ENCODE measurements at regions not wholly inside any gene's neighbourhood (a gene's known extent, or its start where the extent isn't known, plus 50 kb on each side); places are given as distances from the start of the nearest gene placed in this dataset.

DNA sequence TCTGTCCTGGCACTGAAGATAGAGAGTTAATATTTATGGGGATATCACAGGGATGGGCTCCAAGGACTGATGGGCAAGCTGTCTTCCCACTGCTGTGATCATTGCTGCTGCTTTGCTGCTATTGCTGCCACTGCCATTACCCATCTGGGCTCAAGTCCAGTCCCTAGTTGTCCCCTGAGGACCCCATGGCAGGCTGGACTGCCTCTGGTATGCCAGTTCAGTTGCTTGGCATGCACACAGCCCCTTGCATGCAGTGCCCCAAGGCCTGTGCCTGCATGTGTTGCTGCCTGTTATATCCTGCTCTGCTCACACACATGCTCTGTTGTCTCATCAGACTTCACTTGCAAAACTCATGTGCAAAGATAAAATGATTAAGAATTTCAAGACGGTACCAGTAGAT, 109.5 kb downstream of the ADRA2A start:
- DNase-seq (ENCODE audit: low spot score) (no peak), ATAC-seq (no peak)
- H3K27me3 Mint-ChIP-seq (ENCODE audit: low read depth), result no peaks in the 10 kb centered on the region
- TF ChIP-seq, protein P1, sequence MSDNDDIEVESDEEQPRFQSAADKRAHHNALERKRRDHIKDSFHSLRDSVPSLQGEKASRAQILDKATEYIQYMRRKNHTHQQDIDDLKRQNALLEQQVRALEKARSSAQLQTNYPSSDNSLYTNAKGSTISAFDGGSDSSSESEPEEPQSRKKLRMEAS (CRISPR knock-in tag; IDR thresholded peaks at IDR 0.05), result no peak
- TF ChIP-seq ZNF263 (CRISPR knock-in tag; IDR thresholded peaks at IDR 0.05; ENCODE audit: low read depth) (no peak), IRF2 (CRISPR knock-in tag; IDR thresholded peaks at IDR 0.05; ENCODE audit: borderline replicate concordance, low read depth) (no peak), ATF3 (CRISPR knock-in tag; conservative IDR thresholded peaks at IDR 0.05) (no peak), TEAD4 (CRISPR knock-in tag; IDR thresholded peaks at IDR 0.05) (no peak), FOXJ3 (CRISPR knock-in tag; IDR thresholded peaks at IDR 0.05; ENCODE audit: borderline replicate concordance) (no peak), JAZF1 (CRISPR knock-in tag; IDR thresholded peaks at IDR 0.05) (no peak), PRRX2 (CRISPR knock-in tag; IDR thresholded peaks at IDR 0.05) (no peak), KAT7 (CRISPR knock-in tag; IDR thresholded peaks at IDR 0.05; ENCODE audit: borderline replicate concordance) (no peak), FOXP1 (CRISPR knock-in tag; IDR thresholded peaks at IDR 0.05; ENCODE audit: borderline replicate concordance) (no peak), TEAD1 (CRISPR knock-in tag; IDR thresholded peaks at IDR 0.05) (no peak), GABPB1 (CRISPR knock-in tag; IDR thresholded peaks at IDR 0.05) (no peak), CDX4 (CRISPR knock-in tag; IDR thresholded peaks at IDR 0.05; ENCODE audit: borderline replicate concordance) (no peak), ZNF121 (CRISPR knock-in tag; IDR thresholded peaks at IDR 0.05) (no peak), ZNF281 (CRISPR knock-in tag; IDR thresholded peaks at IDR 0.05) (no peak), E2F1 (CRISPR knock-in tag; IDR thresholded peaks at IDR 0.05) (no peak), CREB1 (CRISPR knock-in tag; IDR thresholded peaks at IDR 0.05) (no peak)
- TF ChIP-seq, protein P2, sequence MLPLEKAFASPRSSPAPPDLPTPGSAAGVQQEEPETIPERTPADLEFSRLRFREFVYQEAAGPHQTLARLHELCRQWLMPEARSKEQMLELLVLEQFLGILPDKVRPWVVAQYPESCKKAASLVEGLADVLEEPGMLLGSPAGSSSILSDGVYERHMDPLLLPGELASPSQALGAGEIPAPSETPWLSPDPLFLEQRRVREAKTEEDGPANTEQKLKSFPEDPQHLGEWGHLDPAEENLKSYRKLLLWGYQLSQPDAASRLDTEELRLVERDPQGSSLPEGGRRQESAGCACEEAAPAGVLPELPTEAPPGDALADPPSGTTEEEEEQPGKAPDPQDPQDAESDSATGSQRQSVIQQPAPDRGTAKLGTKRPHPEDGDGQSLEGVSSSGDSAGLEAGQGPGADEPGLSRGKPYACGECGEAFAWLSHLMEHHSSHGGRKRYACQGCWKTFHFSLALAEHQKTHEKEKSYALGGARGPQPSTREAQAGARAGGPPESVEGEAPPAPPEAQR (CRISPR knock-in tag; IDR thresholded peaks at IDR 0.05), result no peak
- TF ChIP-seq, protein P3, sequence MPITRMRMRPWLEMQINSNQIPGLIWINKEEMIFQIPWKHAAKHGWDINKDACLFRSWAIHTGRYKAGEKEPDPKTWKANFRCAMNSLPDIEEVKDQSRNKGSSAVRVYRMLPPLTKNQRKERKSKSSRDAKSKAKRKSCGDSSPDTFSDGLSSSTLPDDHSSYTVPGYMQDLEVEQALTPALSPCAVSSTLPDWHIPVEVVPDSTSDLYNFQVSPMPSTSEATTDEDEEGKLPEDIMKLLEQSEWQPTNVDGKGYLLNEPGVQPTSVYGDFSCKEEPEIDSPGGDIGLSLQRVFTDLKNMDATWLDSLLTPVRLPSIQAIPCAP (CRISPR knock-in tag; IDR thresholded peaks at IDR 0.05), result no peak
- POLR2A ChIA-PET, result no interaction called here
- no peaks in the 10 kb centered on the region for H3K9me3 Mint-ChIP-seq
- H3K4me1 Mint-ChIP-seq, result no peaks in the 10 kb centered on the region
- CTCF ChIA-PET, result no interaction called here
- H3K27ac Mint-ChIP-seq, result no peak overlapping the region
- H3K4me3 Mint-ChIP-seq, result no peak overlapping the region
- no peaks in the 10 kb centered on the region for H3K36me3 Mint-ChIP-seq

GRCh38 chr10:111187096-111187495, 110.3 kb downstream of the ADRA2A start:
- Mint-ChIP-seq H3K27me3 (ENCODE audit: low read depth) (no peaks in the 10 kb centered on the region), H3K9me3 (no peaks in the 10 kb centered on the region), H3K4me1 (no peaks in the 10 kb centered on the region), H3K27ac (no peak overlapping the region), H3K4me3 (no peak overlapping the region), H3K36me3 (no peaks in the 10 kb centered on the region)
- no peak for DNase-seq (ENCODE audit: low spot score)
- ChIA-PET POLR2A (no interaction called here), CTCF (no interaction called here)
- no peak for ATAC-seq
- TF ChIP-seq ZBTB21 (CRISPR knock-in tag; IDR thresholded peaks at IDR 0.05; ENCODE audit: borderline replicate concordance) (no peak), ZMAT4 (CRISPR knock-in tag; IDR thresholded peaks at IDR 0.05) (no peak), CREB1 (CRISPR knock-in tag; IDR thresholded peaks at IDR 0.05) (no peak), ZNF671 (CRISPR knock-in tag; IDR thresholded peaks at IDR 0.05) (no peak), NFATC4 (CRISPR knock-in tag; IDR thresholded peaks at IDR 0.05) (no peak), ERG (CRISPR knock-in tag; IDR thresholded peaks at IDR 0.05) (no peak), ELF4 (CRISPR knock-in tag; IDR thresholded peaks at IDR 0.05; ENCODE audit: low read depth) (no peak), ZNF423 (CRISPR knock-in tag; IDR thresholded peaks at IDR 0.05) (no peak), KAT7 (CRISPR knock-in tag; IDR thresholded peaks at IDR 0.05; ENCODE audit: borderline replicate concordance) (no peak), EMX1 (CRISPR knock-in tag; IDR thresholded peaks at IDR 0.05) (no peak), SMAD3 (CRISPR knock-in tag; IDR thresholded peaks at IDR 0.05; ENCODE audit: borderline replicate concordance) (no peak), NFE2L1 (CRISPR knock-in tag; IDR thresholded peaks at IDR 0.05) (no peak)

Measured in WTC11 (cell line).